IMR-90 (cell line): ENCODE measurements at regions not wholly inside any gene's neighbourhood (a gene's known extent, or its start where the extent isn't known, plus 50 kb on each side); places are given as distances from the start of the nearest gene placed in this dataset.

ENCODE experiments used
- ATAC-seq: fragments of 200-7000 bp; cut with Tn5 transposase; 2 replicates; pipeline ENCODE4 v1.9.1; 2020; ENCODE audit warnings: low read depth, mild to moderate bottlenecking, moderate library complexity
- BruUV-seq: library from RNA; stranded (reverse); fragments of 400-500 nt; replicated peaks from 2 replicates; lab custom pipeline; 2021; lab: Mats Ljungman, UMichigan
- CTCF ChIA-PET: fragments of 300-600 bp; formaldehyde crosslinking; extraction: SDS; loops from one replicate; lab custom pipeline; 2021; ENCODE audit warnings: antibody characterized with exemption; lab: Yijun Ruan, JAX
- POLR2A ChIA-PET: fragments of 300-600 bp; sonication (Branson Sonifier 250); formaldehyde crosslinking; loops from one replicate; lab custom pipeline; 2022; ENCODE audit warnings: antibody characterized with exemption; ENCODE audit not compliant: unreplicated experiment; lab: Charles Lee
- DNase-seq: peaks from one replicate; pipeline ENCODE4 v3.0.0; 2013
- H2AFZ ChIP-seq: replicated peaks from 2 replicates; pipeline ENCODE3; 2013; ENCODE audit warnings: low read length, mild to moderate bottlenecking; ENCODE audit not compliant: poor library complexity
- H2AK5ac ChIP-seq: 2 replicates; pipeline ENCODE4 v1.6.1; 2013; ENCODE audit warnings: low read depth, low read length, inconsistent platforms
- H2AK9ac ChIP-seq: replicated peaks from 2 replicates; pipeline ENCODE3; 2013; ENCODE audit warnings: mild to moderate bottlenecking, low read depth, low read length, moderate library complexity; ENCODE audit not compliant: poor library complexity
- H2BK120ac ChIP-seq: 2 replicates; pipeline ENCODE4 v1.6.1; 2013; ENCODE audit warnings: low read depth, low read length, inconsistent platforms
- H2BK15ac ChIP-seq: 3 replicates; pipeline ENCODE4 v1.6.1; 2013; ENCODE audit warnings: low read depth, low read length, inconsistent platforms
- H2BK20ac ChIP-seq: 2 replicates; pipeline ENCODE4 v1.6.1; 2013; ENCODE audit warnings: low read depth, mild to moderate bottlenecking, inconsistent platforms, low read length, moderate library complexity
- H2BK5ac ChIP-seq: 2 replicates; pipeline ENCODE4 v1.6.1; 2013; ENCODE audit warnings: mild to moderate bottlenecking, low read depth, low read length, inconsistent platforms; ENCODE audit not compliant: poor library complexity, severe bottlenecking
- H3K14ac ChIP-seq: replicated peaks from 2 replicates; pipeline ENCODE4 v1.6.1; 2013; ENCODE audit warnings: low read depth, low read length, inconsistent platforms
- H3K18ac ChIP-seq: 2 replicates; pipeline ENCODE4 v1.6.1; 2013; ENCODE audit warnings: low read depth, low read length, control low read depth
- H3K23ac ChIP-seq: 2 replicates; pipeline ENCODE4 v1.6.1; 2013; ENCODE audit warnings: low read depth, low read length, inconsistent platforms
- H3K27ac ChIP-seq: 2 replicates; pipeline ENCODE4 v1.5.1; 2013; ENCODE audit warnings: mild to moderate bottlenecking, control low read depth, low read length; ENCODE audit not compliant: insufficient read depth
- H3K27me3 ChIP-seq: 2 replicates; pipeline ENCODE4 v1.6.1; 2013; ENCODE audit warnings: low read length; ENCODE audit not compliant: control insufficient read depth, insufficient read depth
- H3K36me3 ChIP-seq: 2 replicates; pipeline ENCODE4 v1.6.1; 2013; ENCODE audit warnings: low read length, mixed read lengths; ENCODE audit not compliant: control insufficient read depth, insufficient read depth
- H3K4ac ChIP-seq: 2 replicates; pipeline ENCODE4 v1.6.1; 2013; ENCODE audit warnings: low read depth, low read length, inconsistent platforms
- H3K4me1 ChIP-seq: 2 replicates; pipeline ENCODE4 v1.6.1; 2013; ENCODE audit warnings: low read length, mixed read lengths; ENCODE audit not compliant: control insufficient read depth, insufficient read depth
- H3K4me2 ChIP-seq: 2 replicates; pipeline ENCODE4 v1.6.1; 2013; ENCODE audit warnings: low read depth, mild to moderate bottlenecking, control low read depth, low read length, moderate library complexity
- H3K4me3 ChIP-seq: 2 replicates; pipeline ENCODE4 v1.5.1; 2013; ENCODE audit warnings: low read depth, mild to moderate bottlenecking, control low read depth, low read length, moderate library complexity; ENCODE audit not compliant: insufficient read depth
- H3K56ac ChIP-seq: 2 replicates; pipeline ENCODE4 v1.6.1; 2013; ENCODE audit warnings: low read length, inconsistent platforms; ENCODE audit not compliant: insufficient read depth; ENCODE audit errors: extremely low read depth
- H3K79me1 ChIP-seq, 2 experiments: 2 replicates each; pipeline ENCODE4 v1.6.1; 2013; ENCODE audit warnings: low read length in 2 of 2, inconsistent platforms in 1 of 2, low read depth in 1 of 2
- H3K9ac ChIP-seq: 2 replicates; pipeline ENCODE4 v1.6.1; 2013; ENCODE audit warnings: low read depth, low read length, control low read depth
- H3K9me1 ChIP-seq: 2 replicates; pipeline ENCODE4 v1.6.1; 2013; ENCODE audit warnings: low read length, inconsistent platforms; ENCODE audit not compliant: insufficient read depth
- H3K9me3 ChIP-seq: 2 replicates; pipeline ENCODE4 v1.6.1; 2013; ENCODE audit warnings: low read length; ENCODE audit not compliant: control insufficient read depth, insufficient read depth
- H4K20me1 ChIP-seq: 2 replicates; pipeline ENCODE4 v1.6.1; 2013; ENCODE audit warnings: low read length, inconsistent platforms; ENCODE audit not compliant: insufficient read depth
- H4K5ac ChIP-seq: 2 replicates; pipeline ENCODE4 v1.6.1; 2013; ENCODE audit warnings: mild to moderate bottlenecking, low read depth, low read length, control low read depth
- H4K8ac ChIP-seq, 2 experiments: 2 replicates each; pipeline ENCODE4 v1.6.1; 2013; ENCODE audit warnings: low read depth in 2 of 2, low read length in 2 of 2, control low read depth in 1 of 2, inconsistent platforms in 1 of 2
- H4K91ac ChIP-seq: 2 replicates; pipeline ENCODE4 v1.6.1; 2013; ENCODE audit warnings: low read depth, low read length, inconsistent platforms; ENCODE audit not compliant: insufficient read depth
- BHLHE40 ChIP-seq: fragments of 150-350 bp; IDR thresholded peaks from 2 replicates; pipeline ENCODE4 v1.6.1; 2016; ENCODE audit warnings: mild to moderate bottlenecking, low read depth, low read length
- CEBPB ChIP-seq: IDR thresholded peaks from 2 replicates; pipeline ENCODE4 v1.6.1; 2012; ENCODE audit warnings: low read depth, low read length, improper control_type of control experiment
- CHD1 ChIP-seq: IDR thresholded peaks from 2 replicates; pipeline ENCODE4 v1.6.1; 2012; ENCODE audit warnings: low read depth, low read length, improper control_type of control experiment
- CTCF ChIP-seq: conservative IDR thresholded peaks from 2 replicates; pipeline ENCODE4 v1.5.1; 2012; ENCODE audit warnings: mild to moderate bottlenecking, low read depth, low read length, improper control_type of control experiment
- ELK1 ChIP-seq: fragments of 150-350 bp; IDR thresholded peaks from 2 replicates; pipeline ENCODE4 v1.6.1; 2016; ENCODE audit warnings: low read depth, mild to moderate bottlenecking, low read length, moderate library complexity, borderline replicate concordance
- FOS ChIP-seq: fragments of 150-350 bp; IDR thresholded peaks from 2 replicates; pipeline ENCODE4 v1.6.1; 2016; ENCODE audit warnings: low read depth, low read length
- MAZ ChIP-seq: IDR thresholded peaks from 2 replicates; pipeline ENCODE4 v1.6.1; 2012; ENCODE audit warnings: low read depth, mild to moderate bottlenecking, low read length, improper control_type of control experiment, moderate library complexity, borderline replicate concordance
- MXI1 ChIP-seq: IDR thresholded peaks from 2 replicates; pipeline ENCODE4 v1.6.1; 2012; ENCODE audit warnings: low read depth, mild to moderate bottlenecking, low read length, moderate library complexity, borderline replicate concordance
- NFE2L2 ChIP-seq: fragments of 150-350 bp; IDR thresholded peaks from 2 replicates; pipeline ENCODE4 v1.6.1; 2016; ENCODE audit warnings: low read depth, mild to moderate bottlenecking, low read length
- POLR2A ChIP-seq: IDR thresholded peaks from 2 replicates; pipeline ENCODE4 v1.6.1; 2012; ENCODE audit warnings: mild to moderate bottlenecking, low read depth, low read length
- RCOR1 ChIP-seq: IDR thresholded peaks from 2 replicates; pipeline ENCODE4 v1.6.1; 2012; ENCODE audit warnings: mild to moderate bottlenecking, low read length, improper control_type of control experiment; ENCODE audit not compliant: insufficient replicate concordance
- RFX5 ChIP-seq: IDR thresholded peaks from 2 replicates; pipeline ENCODE4 v1.8.0; 2012; ENCODE audit warnings: low read depth, mild to moderate bottlenecking, low read length, moderate library complexity
- SMC3 ChIP-seq: fragments of 150-350 bp; IDR thresholded peaks from 2 replicates; pipeline ENCODE4 v1.6.1; 2016; ENCODE audit warnings: low read depth, mild to moderate bottlenecking, antibody characterized with exemption, low read length, moderate library complexity
- USF2 ChIP-seq: fragments of 150-350 bp; IDR thresholded peaks from 2 replicates; pipeline ENCODE4 v1.6.1; 2017; ENCODE audit warnings: mild to moderate bottlenecking, antibody characterized with exemption, low read length, low read depth
- WGBS, 2 experiments: methylation state at CpG; one replicate each; pipeline versions ENCODE4 v1.1.5 to v1.1.7; 2013; ENCODE audit warnings: missing lambda C conversion rate in 2 of 2; ENCODE audit not compliant: insufficient read length in 1 of 2; ENCODE audit errors: extremely low coverage in 2 of 2; 5-methylcytosine and 5-hydroxymethylcytosine counted together
- dilution Hi-C: fragments of 300-500 bp; cut with HindIII; formaldehyde crosslinking; loops from one replicate; pipeline ENCODE4 v1.14.3; 2018; ENCODE audit warnings: low sequenced_read_pairs; ENCODE audit not compliant: unreplicated experiment
- in situ Hi-C: fragments of 300-500 bp; cut with MboI; formaldehyde crosslinking; loops from 3 replicates; pipeline ENCODE4 v1.14.3; 2019; ENCODE audit warnings: low sequenced_read_pairs, inconsistent platforms, mixed read lengths
- intact Hi-C: fragments of 100-400 bp; cut with micrococcal nuclease; formaldehyde crosslinking; loops from 2 replicates; pipeline ENCODE4 v1.10.0; 2022

GRCh38 chr2:221347471-221347870, 224.6 kb downstream of the EPHA4 start:
- H3K4ac ChIP-seq, result no peak overlapping the region
- no peak overlapping the region for H4K5ac ChIP-seq
- no peak overlapping the region for H2AK5ac ChIP-seq
- no peaks in the 10 kb centered on the region for H3K27me3 ChIP-seq
- ChIA-PET POLR2A (no interaction called here), CTCF (no interaction called here)
- no peaks in the 10 kb centered on the region for H4K20me1 ChIP-seq
- H3K4me3 ChIP-seq, result no peak overlapping the region
- H3K14ac ChIP-seq, result no peak overlapping the region
- no peak overlapping the region for H3K23ac ChIP-seq
- dilution Hi-C loops (no loop called here), intact Hi-C loops (no loop called here), in situ Hi-C loops (no loop called here)
- no peak overlapping the region for H3K4me2 ChIP-seq
- no peak overlapping the region for H4K8ac ChIP-seq
- no TSS peak for BruUV-seq
- H2AFZ ChIP-seq, result no peak overlapping the region
- H3K56ac ChIP-seq, result no peak overlapping the region
- no peaks in the 10 kb centered on the region for H3K79me1 ChIP-seq
- no peak overlapping the region for H2BK120ac ChIP-seq
- ATAC-seq (no peak), DNase-seq (peak; percentile 41)
- H2BK20ac ChIP-seq, result no peak overlapping the region
- TF ChIP-seq USF2, result no peak
- TF ChIP-seq CHD1, result no peak
- no peak for TF ChIP-seq MAZ
- TF ChIP-seq FOS, result no peak
- TF ChIP-seq SMC3, result no peak
- no peak for TF ChIP-seq ELK1
- no peak for TF ChIP-seq RCOR1
- no peak for TF ChIP-seq BHLHE40
- TF ChIP-seq NFE2L2, result no peak
- no peak for TF ChIP-seq POLR2A
- no peak for TF ChIP-seq CTCF
- TF ChIP-seq CEBPB, result no peak
- no peak for TF ChIP-seq RFX5
- TF ChIP-seq MXI1, result no peak
- H3K4me1 ChIP-seq, result no peaks in the 10 kb centered on the region; the same call in 1 of the 2 replicates
- no peaks in the 10 kb centered on the region for H3K9me3 ChIP-seq
- no peak overlapping the region for H2AK9ac ChIP-seq
- no peak overlapping the region for H3K27ac ChIP-seq
- H3K18ac ChIP-seq, result no peak overlapping the region
- H3K9ac ChIP-seq, result no peak overlapping the region
- WGBS, 2 experiments, result no CpG with 5 or more reads among the region's 2 CpGs
- no peak overlapping the region for H2BK5ac ChIP-seq
- no peak overlapping the region for H2BK15ac ChIP-seq
- H3K36me3 ChIP-seq, result no peaks in the 10 kb centered on the region
- H3K9me1 ChIP-seq, result no peaks in the 10 kb centered on the region; the same call in 1 of the 2 replicates
- no peak overlapping the region for H4K91ac ChIP-seq
